ENCODE measurements at regions not wholly inside any gene's neighbourhood (a gene's known extent, or its start where the extent isn't known, plus 50 kb on each side); places are given as distances from the start of the nearest gene placed in this dataset.

DNA sequence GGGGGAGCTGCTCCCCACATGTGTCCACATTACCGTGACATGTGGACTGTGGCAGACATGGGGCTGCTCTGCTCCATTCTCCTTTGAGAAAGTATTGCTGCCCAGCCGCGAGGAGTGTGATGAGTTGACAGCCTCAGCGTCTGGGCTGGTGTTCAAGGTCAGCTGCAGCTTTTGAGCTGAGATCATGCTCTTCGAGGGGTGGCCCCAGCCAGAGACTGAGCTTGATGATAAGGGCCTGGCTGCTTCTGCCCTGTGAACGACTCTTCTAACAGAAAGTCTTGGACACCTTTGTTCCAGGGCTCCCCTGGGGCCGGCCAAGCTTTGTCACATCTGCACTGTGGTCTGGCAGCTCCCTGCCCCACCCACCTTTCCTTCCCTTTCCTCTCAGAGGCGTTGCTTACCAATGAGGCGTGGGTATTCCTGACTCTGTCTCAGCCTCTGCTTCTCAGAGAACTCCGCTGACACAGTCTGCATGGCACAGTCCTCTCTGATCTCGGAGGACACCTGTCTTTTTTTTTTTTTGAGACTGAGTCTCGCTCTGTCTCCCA, 86.6 kb downstream of the CHRD start:
- no peak overlapping the region for H3K9ac ChIP-seq (ENCODE audit: low read length)
- peaks cover 14% of the 10 kb centered on the region for H3K4me1 ChIP-seq (ENCODE audit: low read length)
- TF ChIP-seq, protein P1, sequence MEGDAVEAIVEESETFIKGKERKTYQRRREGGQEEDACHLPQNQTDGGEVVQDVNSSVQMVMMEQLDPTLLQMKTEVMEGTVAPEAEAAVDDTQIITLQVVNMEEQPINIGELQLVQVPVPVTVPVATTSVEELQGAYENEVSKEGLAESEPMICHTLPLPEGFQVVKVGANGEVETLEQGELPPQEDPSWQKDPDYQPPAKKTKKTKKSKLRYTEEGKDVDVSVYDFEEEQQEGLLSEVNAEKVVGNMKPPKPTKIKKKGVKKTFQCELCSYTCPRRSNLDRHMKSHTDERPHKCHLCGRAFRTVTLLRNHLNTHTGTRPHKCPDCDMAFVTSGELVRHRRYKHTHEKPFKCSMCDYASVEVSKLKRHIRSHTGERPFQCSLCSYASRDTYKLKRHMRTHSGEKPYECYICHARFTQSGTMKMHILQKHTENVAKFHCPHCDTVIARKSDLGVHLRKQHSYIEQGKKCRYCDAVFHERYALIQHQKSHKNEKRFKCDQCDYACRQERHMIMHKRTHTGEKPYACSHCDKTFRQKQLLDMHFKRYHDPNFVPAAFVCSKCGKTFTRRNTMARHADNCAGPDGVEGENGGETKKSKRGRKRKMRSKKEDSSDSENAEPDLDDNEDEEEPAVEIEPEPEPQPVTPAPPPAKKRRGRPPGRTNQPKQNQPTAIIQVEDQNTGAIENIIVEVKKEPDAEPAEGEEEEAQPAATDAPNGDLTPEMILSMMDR (IDR thresholded peaks at IDR 0.05; ENCODE audit: low read length) = no peak
- TF ChIP-seq EZH2 (optimal IDR thresholded peaks at IDR 0.05; ENCODE audit: low read depth, low read length) = no peak
- no peak for TF ChIP-seq EZH2phosphoT487 (IDR thresholded peaks at IDR 0.05; ENCODE audit: low read length)
- H3K27ac ChIP-seq (ENCODE audit: low read length) = peak overlapping the region; percentile 28; the same call in 1 of the 2 replicates
- no peaks in the 10 kb centered on the region for H3K79me2 ChIP-seq (ENCODE audit: low read length)
- DNase-seq = peak; percentile 50
- peak overlapping the region; percentile 25 for H2AFZ ChIP-seq (ENCODE audit: low read length)
- H3K27me3 ChIP-seq (replicated peaks; ENCODE audit: insufficient read depth, low read length) = no peaks in the 10 kb centered on the region
- no peaks in the 10 kb centered on the region for H3K9me3 ChIP-seq (replicated peaks; ENCODE audit: insufficient read depth, low read length)
- H3K4me3 ChIP-seq (ENCODE audit: low read length) = peak overlapping the region; percentile 7; the same call in 1 of the 2 replicates
- H3K4me2 ChIP-seq (ENCODE audit: low read depth, low read length) = peak overlapping the region; percentile 47
- 0 out of 2 replicates have a peak, but pooled peaks cover 3% of the 10 kb centered on the region for H3F3A ChIP-seq (ENCODE audit: insufficient read depth, low read length)
- H4K20me1 ChIP-seq (ENCODE audit: insufficient read depth, low read length) = no peaks in the 10 kb centered on the region
- H3K36me3 ChIP-seq (replicated peaks; ENCODE audit: insufficient read depth, low read length) = no peaks in the 10 kb centered on the region
- H3K9me2 ChIP-seq (replicated peaks; ENCODE audit: insufficient read depth, low read length) = no peaks in the 10 kb centered on the region

DNA sequence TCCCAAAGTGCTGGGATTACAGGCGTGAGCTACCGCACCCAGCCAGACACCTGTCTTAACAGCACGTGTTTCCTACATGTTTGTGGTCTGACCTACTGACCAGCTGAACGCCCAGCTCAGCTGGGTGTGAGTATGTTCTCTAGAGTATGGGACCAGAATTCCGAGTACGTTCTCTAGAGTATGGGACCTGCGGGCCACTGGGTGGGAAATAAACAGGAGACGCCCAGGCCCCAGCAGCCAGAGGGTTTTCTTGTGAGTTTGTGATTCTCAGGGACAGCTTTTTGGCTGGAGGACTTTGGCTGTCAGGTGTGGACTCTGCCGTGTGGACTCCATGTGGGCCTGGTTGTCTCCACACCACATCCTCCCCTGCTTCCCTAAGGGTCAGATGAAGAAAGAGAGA, 87.3 kb downstream of the CHRD start:
- peaks cover 14% of the 10 kb centered on the region for H3K4me1 ChIP-seq (ENCODE audit: low read length)

DNA sequence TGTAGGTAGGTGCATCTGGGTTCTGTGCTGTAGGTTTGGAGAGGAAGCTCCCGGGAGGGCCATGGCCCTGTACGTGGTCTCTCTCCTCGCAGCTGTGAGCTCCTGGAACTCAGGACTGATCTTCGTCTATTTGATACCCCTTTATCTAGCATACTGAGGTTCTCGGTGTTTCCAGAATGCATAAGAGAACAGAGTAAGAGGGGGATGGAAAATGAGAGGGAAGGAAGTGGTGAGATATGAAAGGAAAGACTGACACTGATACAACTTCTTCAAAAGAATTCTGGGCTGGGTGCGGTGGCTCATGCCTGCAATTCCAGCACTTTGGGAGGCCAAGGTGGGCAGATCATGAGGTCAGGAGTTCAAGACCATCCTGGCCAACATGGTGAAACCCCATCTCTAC, 90.7 kb downstream of the CHRD start:
- Histone ChIP-seq H3K9ac (ENCODE audit: low read length) (no peak overlapping the region), H3K9me2 (replicated peaks; ENCODE audit: insufficient read depth, low read length) (no peaks in the 10 kb centered on the region), H3K79me2 (ENCODE audit: low read length) (no peaks in the 10 kb centered on the region), H3K27me3 (replicated peaks; ENCODE audit: insufficient read depth, low read length) (no peaks in the 10 kb centered on the region), H3K27ac (ENCODE audit: low read length) (no peak overlapping the region), H3F3A (ENCODE audit: insufficient read depth, low read length) (0 out of 2 replicates have a peak, but pooled peaks cover 3% of the 10 kb centered on the region), H3K4me1 (ENCODE audit: low read length) (peaks cover 23% of the 10 kb centered on the region), H3K4me2 (ENCODE audit: low read depth, low read length) (no peak overlapping the region), H3K9me3 (replicated peaks; ENCODE audit: insufficient read depth, low read length) (no peaks in the 10 kb centered on the region), H2AFZ (ENCODE audit: low read length) (no peak overlapping the region), H4K20me1 (ENCODE audit: insufficient read depth, low read length) (no peaks in the 10 kb centered on the region), H3K36me3 (replicated peaks; ENCODE audit: insufficient read depth, low read length) (no peaks in the 10 kb centered on the region), H3K4me3 (ENCODE audit: low read length) (no peak overlapping the region)
- peak; percentile 4 for DNase-seq
- TF ChIP-seq, protein P1 (IDR thresholded peaks at IDR 0.05; ENCODE audit: low read length) = no peak
- no peak for TF ChIP-seq EZH2 (optimal IDR thresholded peaks at IDR 0.05; ENCODE audit: low read depth, low read length)
- TF ChIP-seq EZH2phosphoT487 (IDR thresholded peaks at IDR 0.05; ENCODE audit: low read length) = no peak

More for the DNA sequence above, 87.3 kb downstream of the CHRD start:
- no peak overlapping the region for H3K27ac ChIP-seq (ENCODE audit: low read length)
- H3K4me3 ChIP-seq (ENCODE audit: low read length) = no peak overlapping the region
- TF ChIP-seq, protein P1 (IDR thresholded peaks at IDR 0.05; ENCODE audit: low read length) = no peak
- TF ChIP-seq EZH2phosphoT487 (IDR thresholded peaks at IDR 0.05; ENCODE audit: low read length) = no peak
- TF ChIP-seq EZH2 (optimal IDR thresholded peaks at IDR 0.05; ENCODE audit: low read depth, low read length) = no peak
- H3K79me2 ChIP-seq (ENCODE audit: low read length) = no peaks in the 10 kb centered on the region
- H2AFZ ChIP-seq (ENCODE audit: low read length) = no peak overlapping the region
- 0 out of 2 replicates have a peak, but pooled peaks cover 3% of the 10 kb centered on the region for H3F3A ChIP-seq (ENCODE audit: insufficient read depth, low read length)
- H3K9me2 ChIP-seq (replicated peaks; ENCODE audit: insufficient read depth, low read length) = no peaks in the 10 kb centered on the region
- peak overlapping the region; percentile 47; the same call in 1 of the 2 replicates for H3K4me2 ChIP-seq (ENCODE audit: low read depth, low read length)
- no peak overlapping the region for H3K9ac ChIP-seq (ENCODE audit: low read length)
- no peaks in the 10 kb centered on the region for H4K20me1 ChIP-seq (ENCODE audit: insufficient read depth, low read length)
- no peaks in the 10 kb centered on the region for H3K36me3 ChIP-seq (replicated peaks; ENCODE audit: insufficient read depth, low read length)
- H3K9me3 ChIP-seq (replicated peaks; ENCODE audit: insufficient read depth, low read length) = no peaks in the 10 kb centered on the region
- DNase-seq = no peak
- no peaks in the 10 kb centered on the region for H3K27me3 ChIP-seq (replicated peaks; ENCODE audit: insufficient read depth, low read length)

All from MM.1S (cell line).